ENCODE measurements at regions not wholly inside any gene's neighbourhood (a gene's known extent, or its start where the extent isn't known, plus 50 kb on each side); places are given as distances from the start of the nearest gene placed in this dataset.

GRCh38 chr15:96948981-96949380 lies 618.5 kb downstream of the NR2F2 start:
- TF ChIP-seq POLR2A (IDR thresholded peaks at IDR 0.05) = no peak
- no peak for TF ChIP-seq CTCF (IDR thresholded peaks at IDR 0.05)
- no peak for TF ChIP-seq EP300 (IDR thresholded peaks at IDR 0.05)

Data from ovary (tissue), 3 donors.